ENCODE measurements at regions not wholly inside any gene's neighbourhood (a gene's known extent, or its start where the extent isn't known, plus 50 kb on each side); places are given as distances from the start of the nearest gene placed in this dataset.

GRCh38 chr16:86982347-86982596 is 334.9 kb downstream of the C16orf95 start:
- ATAC-seq (no peak), DNase-seq (no peak)
- Histone ChIP-seq H3K4me3 (no peak overlapping the region), H3K27ac (no peak overlapping the region), H3K4me1 (peaks cover 0 to 12% (median 0%) of the 10 kb centered on the region in 12 donors), H3K36me3 (no peaks in the 10 kb centered on the region), H3K27me3 (no peaks in the 10 kb centered on the region), H3K9me3 (no peaks in the 10 kb centered on the region)
- intact Hi-C loops (cut with DNase I): loop anchor here in 2 of 10 donors (10.0 kb wide), 1 partner anchor 117 kb away; no protein-coding TSS in a partner anchor
- no peak for TF ChIP-seq CTCF (IDR thresholded peaks at IDR 0.05)
- no peak for TF ChIP-seq POLR2A (IDR thresholded peaks at IDR 0.05)
- 57 to 76% (median 70%) methylated on average over 3 of the region's 3 CpGs for WGBS, 4 donors

GRCh38 chr16:86982912-86983311 is 334.3 kb downstream of the C16orf95 start:
- DNase-seq: no peak
- intact Hi-C loops (cut with DNase I): loop anchor here in 2 of 10 donors (10.0 kb wide), 1 partner anchor 118 kb away; no protein-coding TSS in a partner anchor
- no peaks in the 10 kb centered on the region for H3K9me3 ChIP-seq
- H3K27me3 ChIP-seq: no peaks in the 10 kb centered on the region
- H3K27ac ChIP-seq: no peak overlapping the region
- H3K4me1 ChIP-seq: peaks cover 0 to 15% (median 0%) of the 10 kb centered on the region in 12 donors
- 87 to 88% (median 88%) methylated on average over 12 of the region's 12 CpGs for WGBS, 4 donors
- no peak for ATAC-seq
- H3K36me3 ChIP-seq: no peaks in the 10 kb centered on the region
- H3K4me3 ChIP-seq: no peak overlapping the region
- TF ChIP-seq POLR2A (IDR thresholded peaks at IDR 0.05) (no peak), CTCF (IDR thresholded peaks at IDR 0.05) (no peak)

GRCh38 chr16:86983621-86984020 is 333.6 kb downstream of the C16orf95 start:
- H3K36me3 ChIP-seq: no peaks in the 10 kb centered on the region
- no peak for TF ChIP-seq CTCF (IDR thresholded peaks at IDR 0.05)
- no peak for TF ChIP-seq POLR2A (IDR thresholded peaks at IDR 0.05)
- ATAC-seq (no peak), DNase-seq (no peak)
- peaks cover 0 to 22% (median 0%) of the 10 kb centered on the region in 12 donors for H3K4me1 ChIP-seq
- H3K4me3 ChIP-seq: no peak overlapping the region
- H3K9me3 ChIP-seq: no peaks in the 10 kb centered on the region
- intact Hi-C loops (cut with DNase I): loop anchor here in 2 of 10 donors (10.0 kb wide), 1 partner anchor 119 kb away; no protein-coding TSS in a partner anchor
- H3K27me3 ChIP-seq: no peaks in the 10 kb centered on the region
- no peak overlapping the region for H3K27ac ChIP-seq

DNA sequence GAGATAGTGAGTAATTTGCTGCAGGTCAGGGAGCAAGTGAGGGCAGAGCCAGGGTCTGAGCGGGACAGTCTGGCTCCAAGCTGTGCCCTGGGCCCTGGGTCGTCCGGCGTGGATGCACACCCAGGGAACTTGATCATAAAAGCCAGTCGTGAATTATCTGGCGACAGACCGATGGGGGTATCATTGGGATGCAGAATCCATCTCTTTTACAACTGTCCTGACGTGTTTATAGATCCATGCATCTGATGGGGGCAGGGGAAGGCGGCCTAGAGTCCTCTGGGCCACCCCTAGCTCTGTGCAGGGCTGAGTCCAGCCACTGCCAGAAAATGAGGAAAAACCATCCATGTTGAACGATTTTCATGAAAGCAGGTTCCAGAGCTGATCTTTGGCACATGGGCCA is 332.8 kb downstream of the C16orf95 start:
- H3K36me3 ChIP-seq: no peaks in the 10 kb centered on the region
- ATAC-seq: no peak
- no peak overlapping the region for H3K4me3 ChIP-seq
- intact Hi-C loops (cut with DNase I): loop anchor here in 2 of 10 donors (10.0 kb wide), 1 partner anchor 120 kb away; no protein-coding TSS in a partner anchor
- DNase-seq: no peak
- TF ChIP-seq CTCF (IDR thresholded peaks at IDR 0.05): no peak
- no peak for TF ChIP-seq POLR2A (IDR thresholded peaks at IDR 0.05)
- H3K27ac ChIP-seq: peak overlapping the region in 9 of 12 donors; percentile 64 to 88 (median 82)
- no peaks in the 10 kb centered on the region for H3K9me3 ChIP-seq
- peaks cover 0 to 23% (median 0%) of the 10 kb centered on the region in 12 donors for H3K4me1 ChIP-seq
- WGBS, 4 donors: 86 to 90% (median 88%) methylated on average over 10 of the region's 10 CpGs
- H3K27me3 ChIP-seq: no peaks in the 10 kb centered on the region

Data from heart left ventricle (tissue), 16 donors.